Endothelial cell of hepatic sinusoid (primary cell): ENCODE measurements at regions not wholly inside any gene's neighbourhood (a gene's known extent, or its start where the extent isn't known, plus 50 kb on each side); places are given as distances from the start of the nearest gene placed in this dataset.

Experiments used
- in situ Hi-C: cut with HindIII; loops from 2 replicates; pipeline ENCODE4 v1.10.0; 2017; ENCODE audit warnings: low sequenced_read_pairs

DNA sequence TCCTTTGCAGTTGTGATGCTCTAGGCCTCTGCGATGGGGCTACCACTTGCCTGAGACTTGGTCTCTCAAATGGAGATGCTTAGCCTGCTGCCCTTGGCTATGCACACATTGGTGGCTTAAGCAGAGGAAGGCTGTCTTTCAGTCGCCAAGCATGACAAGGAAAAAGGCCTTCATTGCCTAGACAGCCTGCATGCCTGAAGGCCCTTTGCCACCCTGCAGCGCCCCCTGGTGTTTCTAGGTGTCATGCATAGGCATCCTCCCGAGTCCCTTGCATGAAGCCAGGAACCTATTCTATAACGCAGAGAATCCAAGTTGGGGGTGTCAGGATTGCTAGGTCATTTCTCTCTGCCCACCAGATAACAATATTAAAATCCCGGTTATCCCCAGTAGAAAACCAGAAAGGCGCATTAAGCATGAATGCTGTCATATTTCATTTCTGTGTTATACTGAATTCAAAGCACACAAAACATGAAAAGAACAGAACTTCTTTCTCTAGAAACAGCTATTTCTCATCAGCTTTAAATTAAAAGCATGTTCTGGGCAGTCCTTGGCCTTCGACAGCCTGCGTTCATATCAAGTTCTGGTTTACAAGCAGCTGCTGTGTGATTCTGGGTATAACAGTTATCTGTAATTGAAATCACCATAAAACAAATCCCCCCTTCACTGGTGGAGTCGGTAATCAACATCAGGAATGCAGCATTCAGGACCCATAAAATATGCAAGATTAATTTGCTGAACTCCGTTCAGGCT lies 59.7 kb upstream of the TRPC7 start:
- in situ Hi-C loops: no loop called here

DNA sequence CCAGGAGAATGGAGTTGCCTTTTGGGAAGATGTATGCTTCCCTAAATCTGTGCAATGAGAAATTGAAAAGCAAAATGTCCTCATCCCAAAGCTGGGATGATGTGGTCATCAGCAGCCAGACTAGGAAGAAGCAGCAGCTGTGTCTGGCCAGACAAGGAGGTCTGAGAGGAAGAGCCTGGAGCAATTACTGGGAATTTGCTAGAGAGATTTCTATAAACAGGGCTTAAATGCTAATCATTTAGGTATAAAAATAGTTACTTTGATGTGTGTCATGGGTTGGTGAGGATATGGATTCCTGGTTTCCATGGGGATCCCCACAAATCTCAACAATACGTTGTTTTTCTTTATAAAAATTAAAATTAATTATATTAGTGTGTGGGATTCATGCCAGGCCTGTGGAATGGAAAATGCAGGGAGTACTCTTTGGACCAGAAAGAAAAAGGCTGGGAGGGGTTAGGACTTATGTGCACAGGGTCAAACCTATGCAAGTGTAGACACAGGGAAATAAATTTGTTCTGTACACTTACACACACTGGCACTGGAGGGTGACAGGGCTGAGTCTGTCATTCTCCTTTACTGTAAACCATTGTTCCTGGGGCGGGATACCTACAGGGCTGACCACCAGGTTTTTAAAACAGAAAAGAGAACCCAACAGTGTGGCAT lies 58.7 kb upstream of the TRPC7 start:
- in situ Hi-C loops: no loop called here

DNA sequence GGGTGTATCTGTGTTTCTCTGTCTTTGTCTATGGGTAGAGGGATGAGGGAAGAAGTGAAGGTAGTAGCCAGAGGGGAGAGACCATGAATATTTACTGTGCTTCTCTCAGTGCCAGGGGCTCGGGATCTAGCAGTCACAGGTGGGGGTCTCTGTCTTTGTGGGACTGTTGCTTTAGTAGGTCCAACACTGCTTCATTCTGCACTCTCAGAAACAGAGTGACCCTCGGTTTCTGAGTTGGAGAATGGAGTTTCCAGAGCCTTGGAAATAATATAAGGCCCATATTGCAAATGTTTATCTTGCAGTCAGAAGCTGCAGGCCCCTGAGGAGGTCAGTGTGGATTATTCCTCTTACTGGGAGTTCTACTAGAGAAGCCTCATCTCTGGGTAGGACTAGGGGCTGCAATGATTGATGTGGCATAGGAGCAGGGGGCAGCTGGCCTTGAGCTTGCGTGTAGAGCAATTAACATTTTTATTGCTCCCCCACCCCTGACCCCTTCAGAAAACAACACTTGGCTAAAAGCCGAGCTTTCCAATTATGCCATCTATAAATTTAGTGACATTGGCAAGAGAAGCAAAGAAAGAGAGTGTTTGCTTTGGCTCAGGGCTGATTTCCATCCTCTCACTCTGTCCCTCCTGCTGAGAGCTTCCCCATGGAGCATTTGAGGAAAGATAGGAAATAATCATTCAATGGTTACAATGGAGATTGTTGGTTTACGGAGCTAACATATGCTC lies 55.0 kb upstream of the TRPC7 start:
- in situ Hi-C loops: no loop called here

DNA sequence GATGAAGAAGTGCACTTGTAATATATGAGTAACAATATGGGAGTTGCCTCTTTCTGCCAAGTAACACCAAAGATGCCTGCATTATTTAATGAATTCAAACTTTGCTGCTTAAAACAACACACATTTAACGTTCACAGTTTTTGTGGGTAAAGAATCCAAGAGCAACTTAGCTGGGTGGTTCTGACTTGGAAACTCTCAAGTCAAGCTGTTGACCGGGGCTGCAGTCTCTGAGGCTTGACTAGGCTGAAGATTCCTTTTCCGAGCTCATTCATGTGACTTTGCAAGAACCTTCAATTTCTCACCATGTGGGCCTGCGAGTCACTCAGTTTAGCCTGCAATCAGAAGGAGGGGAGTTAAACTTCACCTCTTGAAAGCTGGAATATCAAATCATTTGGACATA lies 53.0 kb upstream of the TRPC7 start:
- in situ Hi-C loops: no loop called here
